Adipocyte (in vitro differentiated cells): ENCODE measurements at regions not wholly inside any gene's neighbourhood (a gene's known extent, or its start where the extent isn't known, plus 50 kb on each side); places are given as distances from the start of the nearest gene placed in this dataset.
A peak's percentile ranks its signal among the peaks of the same experiment; 100 is the strongest.

Experiments
- DNase-seq: peaks from one replicate; pipeline ENCODE4 v3.0.0-alpha.2; 2015; ENCODE audit warnings: low read depth
- H3K27me3 ChIP-seq: replicated peaks from 2 replicates; pipeline ENCODE4 v1.7.0; 2013; ENCODE audit warnings: mild to moderate bottlenecking, low read length, moderate library complexity; ENCODE audit not compliant: control insufficient read depth, insufficient read depth
- H3K36me3 ChIP-seq: 2 replicates; pipeline ENCODE4 v1.7.0; 2013; ENCODE audit warnings: low read length, mild to moderate bottlenecking, moderate library complexity; ENCODE audit not compliant: control insufficient read depth, insufficient read depth, severe bottlenecking
- H3K4me1 ChIP-seq: 2 replicates; pipeline ENCODE4 v1.7.0; 2013; ENCODE audit warnings: mild to moderate bottlenecking, low read length, moderate library complexity; ENCODE audit not compliant: control insufficient read depth, insufficient read depth
- H3K4me3 ChIP-seq: 2 replicates; pipeline ENCODE4 v1.7.0; 2013; ENCODE audit warnings: mild to moderate bottlenecking, low read length, moderate library complexity
- H3K9ac ChIP-seq: 2 replicates; pipeline ENCODE4 v1.7.0; 2013; ENCODE audit warnings: mild to moderate bottlenecking, low read length, moderate library complexity
- H3K9me3 ChIP-seq: 2 replicates; pipeline ENCODE4 v1.7.0; 2013; ENCODE audit warnings: mild to moderate bottlenecking, low read length, moderate library complexity; ENCODE audit not compliant: control insufficient read depth

GRCh38 chr16:7992616-7993015 lies 597.7 kb downstream of the TMEM114 start:
- H3K4me1 ChIP-seq: peaks cover 8% of the 10 kb centered on the region
- no peak overlapping the region for H3K9ac ChIP-seq
- no peak overlapping the region for H3K4me3 ChIP-seq
- no peak for DNase-seq
- no peaks in the 10 kb centered on the region for H3K36me3 ChIP-seq
- no peaks in the 10 kb centered on the region for H3K9me3 ChIP-seq
- H3K27me3 ChIP-seq: no peaks in the 10 kb centered on the region

- Histone ChIP-seq H3K9ac (no peak overlapping the region), H3K9me3 (no peaks in the 10 kb centered on the region), H3K4me3 (peak overlapping the region; percentile 74), H3K27me3 (no peaks in the 10 kb centered on the region), H3K36me3 (no peaks in the 10 kb centered on the region), H3K4me1 (peaks cover 8% of the 10 kb centered on the region)
- no peak for DNase-seq
Observed at GRCh38 chr16:7990626-7991260, 599.6 kb downstream of the TMEM114 start.

- no peaks in the 10 kb centered on the region for H3K27me3 ChIP-seq
- no peak for DNase-seq
- H3K9ac ChIP-seq: no peak overlapping the region
- H3K9me3 ChIP-seq: no peaks in the 10 kb centered on the region
- H3K4me3 ChIP-seq: no peak overlapping the region
- H3K36me3 ChIP-seq: no peaks in the 10 kb centered on the region
- H3K4me1 ChIP-seq: no peaks in the 10 kb centered on the region
Observed at GRCh38 chr16:7983676-7984075, 606.6 kb downstream of the TMEM114 start.

- H3K9me3 ChIP-seq: no peaks in the 10 kb centered on the region
- H3K36me3 ChIP-seq: no peaks in the 10 kb centered on the region
- no peaks in the 10 kb centered on the region for H3K4me1 ChIP-seq
- H3K4me3 ChIP-seq: no peak overlapping the region
- H3K27me3 ChIP-seq: no peaks in the 10 kb centered on the region
- DNase-seq: no peak
- no peak overlapping the region for H3K9ac ChIP-seq
Observed at GRCh38 chr16:7980133-7980483, 610.2 kb downstream of the TMEM114 start.

GRCh38 chr16:7979448-7980132 lies 610.7 kb downstream of the TMEM114 start:
- no peaks in the 10 kb centered on the region for H3K36me3 ChIP-seq
- H3K9ac ChIP-seq: no peak overlapping the region
- H3K27me3 ChIP-seq: no peaks in the 10 kb centered on the region
- DNase-seq: no peak
- no peaks in the 10 kb centered on the region for H3K4me1 ChIP-seq
- no peaks in the 10 kb centered on the region for H3K9me3 ChIP-seq
- no peak overlapping the region for H3K4me3 ChIP-seq

- Histone ChIP-seq H3K36me3 (no peaks in the 10 kb centered on the region), H3K4me1 (no peaks in the 10 kb centered on the region), H3K4me3 (no peak overlapping the region), H3K27me3 (no peaks in the 10 kb centered on the region), H3K9ac (no peak overlapping the region), H3K9me3 (no peaks in the 10 kb centered on the region)
- no peak for DNase-seq
Observed at GRCh38 chr16:7976563-7976962, 613.7 kb downstream of the TMEM114 start.

GRCh38 chr16:7976125-7976524 lies 614.2 kb downstream of the TMEM114 start:
- Histone ChIP-seq H3K9ac (no peak overlapping the region), H3K4me1 (no peaks in the 10 kb centered on the region), H3K36me3 (no peaks in the 10 kb centered on the region), H3K4me3 (no peak overlapping the region), H3K27me3 (no peaks in the 10 kb centered on the region), H3K9me3 (no peaks in the 10 kb centered on the region)
- DNase-seq: no peak

GRCh38 chr16:7967996-7968509 lies 622.3 kb downstream of the TMEM114 start:
- Histone ChIP-seq H3K9ac (no peak overlapping the region), H3K4me1 (no peaks in the 10 kb centered on the region), H3K9me3 (no peaks in the 10 kb centered on the region), H3K4me3 (no peak overlapping the region), H3K36me3 (no peaks in the 10 kb centered on the region), H3K27me3 (no peaks in the 10 kb centered on the region)
- no peak for DNase-seq

- H3K9ac ChIP-seq: no peak overlapping the region
- DNase-seq: no peak
- no peaks in the 10 kb centered on the region for H3K27me3 ChIP-seq
- no peaks in the 10 kb centered on the region for H3K36me3 ChIP-seq
- no peaks in the 10 kb centered on the region for H3K4me1 ChIP-seq
- no peak overlapping the region for H3K4me3 ChIP-seq
- no peaks in the 10 kb centered on the region for H3K9me3 ChIP-seq
Observed at GRCh38 chr16:7964744-7965143, 625.6 kb downstream of the TMEM114 start.

- Histone ChIP-seq H3K4me1 (no peaks in the 10 kb centered on the region), H3K36me3 (no peaks in the 10 kb centered on the region)
- no peak for DNase-seq
Observed at GRCh38 chr16:7964167-7964566, 626.1 kb downstream of the TMEM114 start.

GRCh38 chr16:7962091-7962879 lies 628.0 kb downstream of the TMEM114 start:
- Histone ChIP-seq H3K9ac (no peak overlapping the region), H3K4me1 (no peaks in the 10 kb centered on the region), H3K9me3 (no peaks in the 10 kb centered on the region), H3K36me3 (no peaks in the 10 kb centered on the region), H3K27me3 (no peaks in the 10 kb centered on the region), H3K4me3 (no peak overlapping the region)
- DNase-seq: no peak

More at GRCh38 chr16:7964167-7964566, 626.1 kb downstream of the TMEM114 start:
- Histone ChIP-seq H3K9ac (no peak overlapping the region), H3K9me3 (no peaks in the 10 kb centered on the region), H3K4me3 (no peak overlapping the region), H3K27me3 (no peaks in the 10 kb centered on the region)
